H1 (cell line): ENCODE measurements at regions not wholly inside any gene's neighbourhood (a gene's known extent, or its start where the extent isn't known, plus 50 kb on each side); places are given as distances from the start of the nearest gene placed in this dataset.
A peak's percentile ranks its signal among the peaks of the same experiment; 100 is the strongest.

Experiments used
- CTCF ChIA-PET: fragments of 300-600 bp; sonication (Branson Sonifier 250); formaldehyde crosslinking; loops from one replicate; lab custom pipeline; 2021; ENCODE audit not compliant: partially characterized antibody; lab: Charles Lee
- POLR2A ChIA-PET: fragments of 300-600 bp; sonication (Branson Sonifier 250); formaldehyde crosslinking; loops from one replicate; lab custom pipeline; 2021; ENCODE audit warnings: inconsistent platforms; ENCODE audit not compliant: partially characterized antibody; lab: Charles Lee
- DNase-seq, 2 experiments: peaks; one replicate each; pipeline versions ENCODE4 v3.0.0 to v3.0.0-alpha.2; 2010 to 2022; ENCODE audit warnings: low spot score in 2 of 2, low read depth in 1 of 2, mixed read lengths in 1 of 2
- FAIRE-seq: peaks from 2 replicates; lab custom pipeline; 2011; peaks lifted over from hg19 to GRCh38; lab: Jason Lieb, UNC
- H2AFZ ChIP-seq: 2 replicates; pipeline ENCODE4 v1.8.1; 2012; ENCODE audit warnings: low read length, inconsistent platforms
- H2AK5ac ChIP-seq: 2 replicates; pipeline ENCODE4 v1.6.1; 2013; ENCODE audit warnings: low read depth, low read length
- H2BK120ac ChIP-seq: replicated peaks from 2 replicates; pipeline ENCODE3; 2013; ENCODE audit warnings: low read depth, low read length, inconsistent platforms
- H2BK12ac ChIP-seq: 2 replicates; pipeline ENCODE4 v1.6.1; 2013; ENCODE audit warnings: low read depth, low read length
- H2BK15ac ChIP-seq: 2 replicates; pipeline ENCODE4 v1.6.1; 2013; ENCODE audit warnings: low read length
- H2BK20ac ChIP-seq: 2 replicates; pipeline ENCODE4 v1.6.1; 2013; ENCODE audit warnings: low read length
- H2BK5ac ChIP-seq: 2 replicates; pipeline ENCODE4 v1.6.1; 2013; ENCODE audit warnings: low read depth, low read length
- H3K14ac ChIP-seq: 2 replicates; pipeline ENCODE4 v1.6.1; 2013; ENCODE audit warnings: inconsistent platforms; ENCODE audit not compliant: insufficient read length
- H3K18ac ChIP-seq: 2 replicates; pipeline ENCODE4 v1.6.1; 2013; ENCODE audit warnings: low read length; ENCODE audit errors: extremely low read depth
- H3K23ac ChIP-seq: 2 replicates; pipeline ENCODE4 v1.6.1; 2013; ENCODE audit warnings: inconsistent platforms; ENCODE audit not compliant: insufficient read length
- H3K23me2 ChIP-seq: 2 replicates; pipeline ENCODE4 v1.6.1; 2013; ENCODE audit warnings: low read depth, low read length
- H3K27ac ChIP-seq: 2 replicates; pipeline ENCODE4 v1.6.1; 2011; ENCODE audit warnings: low read depth, low read length, inconsistent platforms
- H3K27me3 ChIP-seq, 4 experiments: replicated peaks in 1 of 4; 1 replicate in 1 of 4; 2 replicates in 3 of 4; pipeline versions ENCODE4 v1.6.1 to v1.8.1; 2011 to 2013; ENCODE audit warnings: low read length in 3 of 4, mild to moderate bottlenecking in 3 of 4, inconsistent platforms in 2 of 4, mixed read lengths in 2 of 4, moderate library complexity in 1 of 4; ENCODE audit not compliant: control insufficient read depth in 3 of 4, insufficient read depth in 3 of 4; ENCODE audit errors: extremely low read depth in 1 of 4
- H3K36me3 ChIP-seq, 4 experiments: 2 replicates each; pipeline versions ENCODE4 v1.6.1 to v1.8.1; 2011 to 2013; ENCODE audit warnings: mild to moderate bottlenecking in 4 of 4, low read length in 3 of 4, moderate library complexity in 2 of 4, control low read depth in 1 of 4, inconsistent platforms in 1 of 4; ENCODE audit not compliant: insufficient read depth in 4 of 4, control insufficient read depth in 2 of 4
- H3K4ac ChIP-seq: replicated peaks from 2 replicates; pipeline ENCODE3; 2013; ENCODE audit warnings: low read length, low read depth, mixed read lengths, inconsistent platforms; ENCODE audit not compliant: insufficient read length
- H3K4me1 ChIP-seq, 4 experiments: replicated peaks in 1 of 4; 1 replicate in 1 of 4; 2 replicates in 3 of 4; pipeline versions ENCODE4 v1.6.1 to v1.8.1; 2011 to 2013; ENCODE audit warnings: low read length in 3 of 4, inconsistent platforms in 2 of 4, mixed read lengths in 1 of 4; ENCODE audit not compliant: insufficient read depth in 4 of 4, control insufficient read depth in 3 of 4
- H3K4me2 ChIP-seq, 2 experiments: 2 replicates each; pipeline versions ENCODE4 v1.6.1 to v1.8.1; 2011 to 2013; ENCODE audit warnings: low read depth in 2 of 2, low read length in 2 of 2, control low read depth in 1 of 2, inconsistent platforms in 1 of 2, mild to moderate bottlenecking in 1 of 2; ENCODE audit not compliant: insufficient read depth in 1 of 2
- H3K4me3 ChIP-seq, 4 experiments: fragments of 200-600, 300-600 bp in 1 of 4; sonication (generic), shearing (Covaris generic), sonication (Bioruptor Twin) in 1 of 4; 2 replicates each; pipeline versions ENCODE4 v1.5.1 to v1.8.1; 2011 to 2016; ENCODE audit warnings: low read length in 4 of 4, low read depth in 3 of 4, control low read depth in 2 of 4, inconsistent platforms in 2 of 4, mild to moderate bottlenecking in 2 of 4, mixed read lengths in 1 of 4, moderate library complexity in 1 of 4; ENCODE audit not compliant: insufficient read depth in 2 of 4; ENCODE audit errors: extremely low read depth in 1 of 4
- H3K56ac ChIP-seq: replicated peaks from 2 replicates; pipeline ENCODE3; 2013; ENCODE audit warnings: low read depth, mild to moderate bottlenecking, mixed read lengths, low read length, inconsistent platforms; ENCODE audit not compliant: insufficient read length
- H3K79me1 ChIP-seq: 2 replicates; pipeline ENCODE4 v1.6.1; 2013; ENCODE audit warnings: low read depth, low read length, control low read depth
- H3K79me2 ChIP-seq, 2 experiments: 2 replicates each; pipeline versions ENCODE4 v1.6.1 to v1.8.1; 2012 to 2013; ENCODE audit warnings: low read length in 2 of 2, mild to moderate bottlenecking in 2 of 2, inconsistent platforms in 1 of 2; ENCODE audit not compliant: insufficient read depth in 2 of 2, control insufficient read depth in 1 of 2
- H3K9ac ChIP-seq, 4 experiments: replicated peaks in 1 of 4; 1 replicate in 1 of 4; 2 replicates in 3 of 4; pipeline versions ENCODE4 v1.6.1 to v1.8.1; 2011 to 2013; ENCODE audit warnings: low read depth in 3 of 4, low read length in 3 of 4, control low read depth in 2 of 4, mild to moderate bottlenecking in 2 of 4, moderate library complexity in 2 of 4, inconsistent platforms in 1 of 4; ENCODE audit errors: extremely low read depth in 1 of 4
- H3K9me3 ChIP-seq, 2 experiments: 2 replicates each; pipeline versions ENCODE4 v1.6.1 to v1.8.1; 2012 to 2013; ENCODE audit warnings: mild to moderate bottlenecking in 2 of 2, moderate library complexity in 2 of 2, control low read depth in 1 of 2, inconsistent platforms in 1 of 2, low read depth in 1 of 2, low read length in 1 of 2, mixed read lengths in 1 of 2; ENCODE audit not compliant: insufficient read depth in 2 of 2
- H4K20me1 ChIP-seq, 2 experiments: replicated peaks in 1 of 2; 2 replicates each; pipeline versions ENCODE3 to v1.8.1; 2011 to 2013; ENCODE audit warnings: inconsistent platforms in 2 of 2, low read length in 2 of 2, mild to moderate bottlenecking in 1 of 2; ENCODE audit not compliant: insufficient read depth in 2 of 2, control insufficient read depth in 1 of 2
- H4K5ac ChIP-seq: 2 replicates; pipeline ENCODE4 v1.6.1; 2013; ENCODE audit warnings: low read length, low read depth, mixed read lengths, inconsistent platforms; ENCODE audit not compliant: insufficient read length
- H4K8ac ChIP-seq: 2 replicates; pipeline ENCODE4 v1.8.0; 2013; ENCODE audit warnings: mild to moderate bottlenecking, moderate library complexity, low read length, inconsistent platforms; ENCODE audit not compliant: insufficient read depth; ENCODE audit errors: extremely low read depth
- H4K91ac ChIP-seq: replicated peaks from 2 replicates; pipeline ENCODE3; 2013; ENCODE audit warnings: low read length, mixed read lengths, inconsistent platforms; ENCODE audit not compliant: insufficient read length
- ASH2L ChIP-seq: fragments of 200-600, 300-600 bp; sonication (generic); IDR thresholded peaks from one replicate; pipeline ENCODE4 v1.7.1; 2017; ENCODE audit warnings: low read length
- BCL11A ChIP-seq, 2 experiments: IDR thresholded peaks; one replicate each; pipeline ENCODE4 v1.6.1; 2011; ENCODE audit warnings: low read depth in 2 of 2, low read length in 2 of 2, mild to moderate bottlenecking in 2 of 2
- CHD2 ChIP-seq: IDR thresholded peaks from 2 replicates; pipeline ENCODE4 v1.6.1; 2012; ENCODE audit warnings: low read length, improper control_type of control experiment
- EGR1 ChIP-seq: IDR thresholded peaks from 2 replicates; pipeline ENCODE4 v1.6.1; 2011; ENCODE audit warnings: low read depth, low read length, borderline replicate concordance
- FOSL1 ChIP-seq: IDR thresholded peaks from 2 replicates; pipeline ENCODE4 v1.6.1; 2011; ENCODE audit warnings: mild to moderate bottlenecking, low read depth, low read length, moderate library complexity; ENCODE audit not compliant: insufficient read depth
- HDAC2 ChIP-seq, 2 experiments: fragments of 300-600 bp in 1 of 2; sonication (generic) in 1 of 2; IDR thresholded peaks; 2 replicates each; pipeline ENCODE4 v1.6.1; 2011 to 2012; ENCODE audit warnings: low read depth in 2 of 2, low read length in 2 of 2, mild to moderate bottlenecking in 2 of 2, moderate library complexity in 2 of 2, borderline replicate concordance in 1 of 2, inconsistent platforms in 1 of 2
- KDM1A ChIP-seq: fragments of 200-600, 300-600 bp; sonication (generic); IDR thresholded peaks from 2 replicates; pipeline ENCODE4 v1.7.1; 2016; ENCODE audit warnings: mild to moderate bottlenecking, low read length, borderline replicate concordance
- KDM4A ChIP-seq: IDR thresholded peaks from one replicate; pipeline ENCODE4 v1.7.1; 2012; ENCODE audit warnings: low read depth, mild to moderate bottlenecking, moderate library complexity, low read length, inconsistent platforms; ENCODE audit not compliant: severe bottlenecking
- POU5F1 ChIP-seq: IDR thresholded peaks from 2 replicates; pipeline ENCODE4 v1.6.1; 2011; ENCODE audit warnings: low read depth, mild to moderate bottlenecking, low read length, moderate library complexity
- RBBP5 ChIP-seq: IDR thresholded peaks from 2 replicates; pipeline ENCODE4 v1.7.1; 2012; ENCODE audit warnings: low read depth, mild to moderate bottlenecking, inconsistent platforms, low read length, moderate library complexity, borderline replicate concordance
- RXRA ChIP-seq: IDR thresholded peaks from 2 replicates; pipeline ENCODE4 v1.6.1; 2011; ENCODE audit warnings: low read depth, mild to moderate bottlenecking, low read length, moderate library complexity; ENCODE audit not compliant: insufficient read depth
- SP1 ChIP-seq: IDR thresholded peaks from 2 replicates; pipeline ENCODE4 v1.6.1; 2011; ENCODE audit warnings: low read depth, low read length
- SRF ChIP-seq: IDR thresholded peaks from 2 replicates; pipeline ENCODE4 v1.6.1; 2011; ENCODE audit warnings: mild to moderate bottlenecking, low read depth, low read length, moderate library complexity
- SUZ12 ChIP-seq: fragments of 200-600 bp; sonication (generic); IDR thresholded peaks from 2 replicates; pipeline ENCODE4 v1.6.1; 2012; ENCODE audit warnings: mild to moderate bottlenecking, inconsistent platforms, low read length, moderate library complexity, mixed read lengths
- TAF1 ChIP-seq: IDR thresholded peaks from 2 replicates; pipeline ENCODE4 v1.6.1; 2011; ENCODE audit warnings: mild to moderate bottlenecking, low read depth, low read length
- WGBS, 2 experiments: shearing (Covaris generic) in 1 of 2; methylation state at CpG; one replicate each; pipeline versions ENCODE4 v1.1.6 to v1.1.7; 2013 to 2015; ENCODE audit warnings: low lambda C conversion rate in 2 of 2, mixed read lengths in 2 of 2, inconsistent platforms in 1 of 2, low coverage in 1 of 2, missing lambda C conversion rate in 1 of 2; ENCODE audit not compliant: insufficient replicate concordance in 2 of 2, insufficient coverage in 1 of 2, insufficient read length in 1 of 2; ENCODE audit errors: extremely low coverage in 1 of 2, missing lambda C conversion rate in 1 of 2; 5-methylcytosine and 5-hydroxymethylcytosine counted together

GRCh38 chr13:47503475-47503874, 497.6 kb downstream of the SUCLA2 start:
- Histone ChIP-seq H3K4me3 (no peak overlapping the region), H4K91ac (no peak overlapping the region), H3K36me3 (no peaks in the 10 kb centered on the region), H2BK120ac (no peak overlapping the region), H3K56ac (no peak overlapping the region), H3K4me2 (no peak overlapping the region), H2AFZ (0 out of 2 replicates have a peak overlapping the region, but pooled peaks have one; percentile 63), H3K14ac (no peak overlapping the region), H3K9me3 (no peaks in the 10 kb centered on the region), H3K4ac (no peak overlapping the region), H3K79me2 (no peaks in the 10 kb centered on the region), H3K23me2 (no peaks in the 10 kb centered on the region), H3K4me1 (no peaks in the 10 kb centered on the region), H3K18ac (no peak overlapping the region), H4K8ac (no peak overlapping the region), H4K5ac (no peak overlapping the region), H3K23ac (no peak overlapping the region), H3K27me3 (no peaks in the 10 kb centered on the region), H3K79me1 (no peaks in the 10 kb centered on the region), H2BK5ac (no peak overlapping the region), H3K27ac (no peak overlapping the region), H3K9ac (no peak overlapping the region)
- POLR2A ChIA-PET = no interaction called here
- DNase-seq (no peak), FAIRE-seq (no peak)
- 91% methylated on average over 2 of the region's 2 CpGs; no CpG with 5 or more reads in 1 of the 2 experiments for WGBS, 2 experiments
- CTCF ChIA-PET = interaction anchor here (1.2 kb wide), 1 partner anchor 529 kb away, joined by 5 read pairs; no protein-coding TSS in a partner anchor
- TF ChIP-seq FOSL1 (no peak), RXRA (no peak), TAF1 (no peak), POU5F1 (no peak), KDM4A (no peak), EGR1 (no peak), SP1 (no peak), CHD2 (no peak), HDAC2 (IDR thresholded peaks at IDR 0.05; ENCODE audit: borderline replicate concordance in 1 of 2, low read depth in 2 of 2, low read length in 2 of 2) (no peak), KDM1A (no peak), SRF (no peak), RBBP5 (no peak), SUZ12 (no peak), ASH2L (no peak), BCL11A (IDR thresholded peaks at IDR 0.05; ENCODE audit: low read depth in 2 of 2, low read length in 2 of 2) (no peak)
- TF ChIP-seq, all 59 proteins: peak for 0
- H4K20me1 ChIP-seq = no peaks in the 10 kb centered on the region
- no peak overlapping the region for H2BK12ac ChIP-seq
- no peak overlapping the region for H2BK15ac ChIP-seq
- H2AK5ac ChIP-seq = no peak overlapping the region
- no peak overlapping the region for H2BK20ac ChIP-seq
